Duodenal mucosa (tissue), 2 donors: ENCODE measurements at regions not wholly inside any gene's neighbourhood (a gene's known extent, or its start where the extent isn't known, plus 50 kb on each side); places are given as distances from the start of the nearest gene placed in this dataset.
"Not testable (repeated sequence)": the region's sequence is repeated elsewhere in the genome, so short reads cannot be mapped to it uniquely, and the experiment has no call there.

Source experiments
- H3K27ac ChIP-seq: one replicate; pipeline ENCODE4 v1.7.0; 2013; ENCODE audit warnings: low read depth, low read length
- H3K27me3 ChIP-seq, 2 donors: one replicate each; pipeline ENCODE4 v1.7.0; 2013; ENCODE audit warnings: low read length in 2 of 2, control low read depth in 1 of 2; ENCODE audit not compliant: insufficient read depth in 2 of 2, control insufficient read depth in 1 of 2
- H3K36me3 ChIP-seq, 2 donors: one replicate each; pipeline ENCODE4 v1.7.0; 2013; ENCODE audit warnings: low read length in 2 of 2, control low read depth in 1 of 2; ENCODE audit not compliant: insufficient read depth in 2 of 2, control insufficient read depth in 1 of 2
- H3K4me1 ChIP-seq, 2 donors: one replicate each; pipeline ENCODE4 v1.7.0; 2013; ENCODE audit warnings: low read length in 2 of 2, control low read depth in 1 of 2; ENCODE audit not compliant: insufficient read depth in 2 of 2, control insufficient read depth in 1 of 2
- H3K4me3 ChIP-seq, 2 donors: one replicate each; pipeline ENCODE4 v1.7.0; 2013; ENCODE audit warnings: low read length in 2 of 2, low read depth in 1 of 2
- H3K9ac ChIP-seq, 2 donors: one replicate each; pipeline ENCODE4 v1.7.0; 2013; ENCODE audit warnings: low read length in 2 of 2, low read depth in 1 of 2
- H3K9me3 ChIP-seq, 2 donors: one replicate each; pipeline ENCODE4 v1.7.0; 2013; ENCODE audit warnings: low read length in 2 of 2, control low read depth in 1 of 2; ENCODE audit not compliant: control insufficient read depth in 1 of 2

DNA sequence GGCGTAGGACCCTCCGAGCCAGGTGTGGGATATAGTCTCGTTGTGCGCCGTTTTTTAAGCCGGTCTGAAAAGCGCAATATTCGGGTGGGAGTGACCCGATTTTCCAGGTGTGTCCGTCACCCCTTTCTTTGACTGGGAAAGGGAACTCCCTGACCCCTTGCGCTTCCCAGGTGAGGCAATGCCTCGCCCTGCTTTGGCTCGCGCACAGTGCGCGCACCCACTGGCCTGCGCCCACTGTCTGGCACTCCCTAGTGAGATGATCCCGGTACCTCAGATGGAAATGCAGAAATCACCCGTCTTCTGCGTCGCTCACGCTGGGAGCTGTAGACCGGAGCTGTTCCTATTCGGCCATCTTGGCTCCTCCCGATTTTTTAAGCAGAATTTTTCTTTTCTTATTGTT, 323.9 kb downstream of the NUF2 start:
- H3K9me3 ChIP-seq, H3K9ac ChIP-seq, H3K27me3 ChIP-seq, H3K4me3 ChIP-seq, H3K36me3 ChIP-seq, H3K4me1 ChIP-seq, H3K27ac ChIP-seq: not testable (repeated sequence)

DNA sequence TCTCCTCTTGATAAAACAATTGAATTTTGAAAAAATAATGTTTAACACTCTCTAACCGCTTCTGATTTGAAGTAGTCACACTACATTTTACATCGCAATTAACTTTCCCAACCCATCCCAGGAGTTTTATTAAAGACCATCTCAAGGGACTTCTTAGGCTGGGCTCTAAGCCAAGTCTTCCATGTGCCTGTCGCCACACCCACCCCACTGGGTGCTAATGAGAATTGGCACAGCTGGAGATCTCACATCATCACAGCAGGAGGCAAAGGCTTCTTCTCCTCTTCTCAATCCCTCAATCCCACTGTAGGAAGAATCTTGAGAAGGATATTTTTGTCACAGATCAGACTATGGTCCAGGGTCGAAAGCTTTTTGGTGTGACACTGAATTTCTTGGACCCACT, 328.9 kb downstream of the NUF2 start:
- Histone ChIP-seq H3K27me3 (no peaks in the 10 kb centered on the region), H3K4me1 (no peaks in the 10 kb centered on the region), H3K4me3 (no peak overlapping the region), H3K36me3 (no peaks in the 10 kb centered on the region), H3K27ac (no peak overlapping the region), H3K9me3 (no peaks in the 10 kb centered on the region), H3K9ac (no peak overlapping the region)

DNA sequence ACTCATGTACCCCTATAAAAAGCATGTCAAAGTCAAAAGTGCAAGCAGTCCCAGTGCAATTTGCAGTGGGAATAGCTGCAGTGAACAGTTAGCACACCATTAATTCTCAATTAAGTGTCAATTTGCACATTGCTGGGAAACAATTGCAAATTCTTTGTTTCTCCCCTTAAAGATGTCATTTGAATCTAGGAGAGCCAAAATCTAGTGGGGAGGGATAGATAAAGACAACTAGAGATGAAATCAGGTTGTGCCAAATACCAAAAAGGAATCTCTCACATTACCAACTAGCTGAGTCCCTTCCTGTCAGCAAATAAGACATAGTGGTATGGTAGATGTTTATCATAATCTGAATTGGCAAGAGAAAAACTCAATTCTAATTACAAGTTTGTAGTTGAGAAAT, 330.7 kb downstream of the NUF2 start:
- no peak overlapping the region for H3K4me3 ChIP-seq
- no peak overlapping the region for H3K27ac ChIP-seq
- no peak overlapping the region for H3K9ac ChIP-seq
- no peaks in the 10 kb centered on the region for H3K9me3 ChIP-seq
- H3K36me3 ChIP-seq: no peaks in the 10 kb centered on the region
- no peaks in the 10 kb centered on the region for H3K27me3 ChIP-seq
- no peaks in the 10 kb centered on the region for H3K4me1 ChIP-seq

DNA sequence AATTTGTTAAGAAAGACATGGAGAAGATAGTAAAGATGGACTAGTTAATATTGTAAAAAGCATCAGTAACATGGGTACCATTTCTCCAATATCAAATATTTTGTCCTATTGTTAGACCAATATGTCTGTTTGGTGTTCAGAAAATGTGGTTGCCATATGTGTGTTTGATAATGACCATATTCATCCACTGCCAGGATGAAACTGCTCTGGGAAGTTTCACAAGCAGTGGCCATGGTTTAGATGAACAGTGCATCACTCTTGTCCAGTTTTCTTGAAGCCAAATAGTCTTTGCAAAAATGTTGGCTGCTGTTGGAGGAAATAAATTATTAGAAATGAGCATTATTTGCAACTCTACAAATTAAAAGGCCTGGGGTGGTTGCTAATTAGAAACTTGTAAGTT, 333.8 kb downstream of the NUF2 start:
- Histone ChIP-seq H3K9ac (no peak overlapping the region), H3K27ac (no peak overlapping the region), H3K27me3 (no peaks in the 10 kb centered on the region), H3K9me3 (no peaks in the 10 kb centered on the region), H3K36me3 (no peaks in the 10 kb centered on the region), H3K4me3 (no peak overlapping the region), H3K4me1 (no peaks in the 10 kb centered on the region)

DNA sequence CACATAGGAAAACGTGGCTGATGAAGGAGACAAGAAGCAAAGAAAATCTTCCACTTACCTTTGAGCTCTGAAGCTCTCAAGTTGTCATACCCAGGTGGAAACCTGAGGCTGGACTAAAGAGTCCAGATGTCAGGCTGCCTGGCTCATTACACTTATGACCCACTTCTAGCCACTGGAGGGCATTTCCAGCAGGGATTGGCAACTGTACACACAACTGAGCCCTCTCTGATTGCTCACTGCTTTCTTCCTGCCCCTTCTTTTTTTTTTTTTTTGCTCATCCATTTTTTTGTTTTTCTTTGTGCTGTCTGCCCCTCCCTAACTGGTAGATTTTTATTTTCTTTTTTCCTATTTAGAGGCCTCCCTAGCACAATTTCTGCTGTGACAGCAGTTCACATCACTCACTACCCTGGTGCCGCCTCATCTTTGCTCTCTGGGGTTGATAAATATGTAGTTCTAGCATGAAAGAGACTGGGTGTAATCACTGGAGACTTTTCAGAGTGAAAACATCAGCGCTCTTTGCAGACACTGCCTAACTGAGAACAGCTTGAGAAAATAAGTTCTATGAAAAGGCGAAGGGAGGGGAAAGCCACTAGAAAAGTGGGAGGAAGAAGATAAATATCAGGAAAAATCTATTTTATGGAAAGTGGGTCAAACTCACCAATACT, 334.5 kb downstream of the NUF2 start:
- Histone ChIP-seq H3K4me1 (no peaks in the 10 kb centered on the region), H3K36me3 (no peaks in the 10 kb centered on the region), H3K9ac (no peak overlapping the region), H3K9me3 (no peaks in the 10 kb centered on the region), H3K27me3 (no peaks in the 10 kb centered on the region), H3K27ac (no peak overlapping the region), H3K4me3 (no peak overlapping the region)

DNA sequence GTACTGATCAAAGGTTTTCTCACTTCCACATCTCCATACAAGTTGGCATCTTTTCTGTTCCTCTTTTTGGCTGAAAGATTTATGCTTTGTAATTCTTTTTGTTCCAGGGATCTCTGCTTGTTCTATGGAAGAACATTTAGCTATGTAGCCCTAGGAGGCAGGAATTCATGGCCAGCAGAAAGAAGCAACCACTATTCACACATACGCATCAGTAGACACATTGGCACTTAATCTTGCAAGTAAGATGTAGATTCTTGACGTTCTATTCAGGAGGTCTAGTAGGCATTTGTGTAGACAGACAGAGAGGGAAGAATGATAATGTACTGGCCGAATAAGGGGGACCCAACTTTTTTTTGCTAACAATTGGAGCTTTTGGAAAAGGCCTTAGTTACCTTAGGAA, 336.0 kb downstream of the NUF2 start:
- no peaks in the 10 kb centered on the region for H3K27me3 ChIP-seq
- no peaks in the 10 kb centered on the region for H3K36me3 ChIP-seq
- no peak overlapping the region for H3K9ac ChIP-seq
- no peaks in the 10 kb centered on the region for H3K9me3 ChIP-seq
- no peak overlapping the region for H3K27ac ChIP-seq
- H3K4me1 ChIP-seq: no peaks in the 10 kb centered on the region
- H3K4me3 ChIP-seq: no peak overlapping the region

DNA sequence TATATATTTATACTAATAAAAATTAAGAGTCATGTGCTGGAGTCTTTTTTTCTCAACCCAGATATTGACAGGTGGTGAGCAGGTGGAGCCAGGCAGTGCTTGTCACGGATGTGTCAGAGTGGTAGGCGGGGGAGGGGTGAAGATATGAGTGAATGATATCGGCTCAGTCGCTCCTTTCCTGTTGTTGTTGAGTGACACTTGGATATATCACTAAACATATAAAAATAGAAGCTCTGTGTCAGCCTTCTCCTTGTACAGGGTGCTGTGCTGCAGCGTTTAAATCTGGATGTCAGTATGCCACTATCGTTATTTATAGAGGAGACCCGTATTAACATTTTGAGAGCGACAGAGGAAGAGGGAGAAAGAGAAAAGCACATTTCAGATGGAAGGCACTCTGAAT, 339.6 kb downstream of the NUF2 start:
- no peak overlapping the region for H3K4me3 ChIP-seq
- no peak overlapping the region for H3K9ac ChIP-seq
- no peaks in the 10 kb centered on the region for H3K9me3 ChIP-seq
- no peaks in the 10 kb centered on the region for H3K27me3 ChIP-seq
- H3K27ac ChIP-seq: no peak overlapping the region
- no peaks in the 10 kb centered on the region for H3K4me1 ChIP-seq
- H3K36me3 ChIP-seq: no peaks in the 10 kb centered on the region

DNA sequence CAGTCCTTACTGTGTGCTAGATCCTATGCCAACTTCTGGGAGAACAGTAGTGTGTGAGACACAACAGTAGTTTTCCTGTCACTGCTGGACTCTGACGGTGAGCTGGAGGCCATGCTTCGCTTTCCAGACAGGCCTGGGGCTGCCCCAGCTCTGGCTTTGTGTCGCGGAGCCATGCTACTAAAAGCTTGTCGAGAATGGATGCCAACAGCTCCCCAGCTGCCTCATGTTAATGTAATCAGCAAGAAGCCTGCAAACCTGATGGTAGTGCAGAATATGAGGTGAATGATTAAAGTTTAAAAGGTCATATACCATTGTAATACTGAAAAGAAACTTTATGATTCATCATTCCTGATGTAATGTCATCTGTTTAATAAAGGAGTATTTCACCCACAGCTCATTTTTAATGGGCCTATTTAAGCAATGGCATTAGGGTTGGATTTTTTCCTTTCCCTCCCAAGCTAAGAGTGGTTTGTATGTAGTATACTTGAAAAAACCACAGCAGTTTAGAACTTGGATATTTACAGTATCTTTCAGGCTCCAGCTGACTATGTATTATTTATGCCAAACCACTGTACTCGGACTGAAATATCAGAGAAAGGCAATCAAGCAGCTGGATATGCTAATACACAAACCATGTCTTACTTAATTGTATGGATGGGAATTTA, 343.0 kb downstream of the NUF2 start:
- Histone ChIP-seq H3K27me3 (no peaks in the 10 kb centered on the region), H3K9ac (no peak overlapping the region), H3K4me1 (no peaks in the 10 kb centered on the region), H3K4me3 (no peak overlapping the region), H3K36me3 (no peaks in the 10 kb centered on the region), H3K27ac (no peak overlapping the region), H3K9me3 (no peaks in the 10 kb centered on the region)

DNA sequence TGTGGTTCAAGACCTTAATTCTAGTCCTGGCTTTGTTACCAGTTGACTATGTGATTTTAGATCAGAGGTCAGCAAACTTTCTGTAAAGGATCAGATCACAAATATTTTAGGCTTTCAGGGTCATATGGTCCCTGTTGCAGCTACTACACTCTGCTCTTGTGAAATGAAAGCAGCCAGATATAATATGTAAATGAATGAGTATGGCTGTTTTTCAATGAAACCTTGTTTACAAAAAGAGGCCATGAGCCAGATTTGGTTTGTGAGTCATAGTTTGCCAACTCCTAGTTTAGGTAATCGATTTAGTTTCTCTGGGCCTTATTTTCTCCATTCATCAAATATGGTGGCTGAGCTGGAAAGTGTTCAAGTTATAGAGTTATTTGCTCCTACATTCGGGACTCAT, 346.7 kb downstream of the NUF2 start:
- Histone ChIP-seq H3K4me3 (no peak overlapping the region), H3K36me3 (no peaks in the 10 kb centered on the region), H3K27ac (no peak overlapping the region), H3K27me3 (no peaks in the 10 kb centered on the region), H3K4me1 (no peaks in the 10 kb centered on the region), H3K9me3 (no peaks in the 10 kb centered on the region), H3K9ac (no peak overlapping the region)

DNA sequence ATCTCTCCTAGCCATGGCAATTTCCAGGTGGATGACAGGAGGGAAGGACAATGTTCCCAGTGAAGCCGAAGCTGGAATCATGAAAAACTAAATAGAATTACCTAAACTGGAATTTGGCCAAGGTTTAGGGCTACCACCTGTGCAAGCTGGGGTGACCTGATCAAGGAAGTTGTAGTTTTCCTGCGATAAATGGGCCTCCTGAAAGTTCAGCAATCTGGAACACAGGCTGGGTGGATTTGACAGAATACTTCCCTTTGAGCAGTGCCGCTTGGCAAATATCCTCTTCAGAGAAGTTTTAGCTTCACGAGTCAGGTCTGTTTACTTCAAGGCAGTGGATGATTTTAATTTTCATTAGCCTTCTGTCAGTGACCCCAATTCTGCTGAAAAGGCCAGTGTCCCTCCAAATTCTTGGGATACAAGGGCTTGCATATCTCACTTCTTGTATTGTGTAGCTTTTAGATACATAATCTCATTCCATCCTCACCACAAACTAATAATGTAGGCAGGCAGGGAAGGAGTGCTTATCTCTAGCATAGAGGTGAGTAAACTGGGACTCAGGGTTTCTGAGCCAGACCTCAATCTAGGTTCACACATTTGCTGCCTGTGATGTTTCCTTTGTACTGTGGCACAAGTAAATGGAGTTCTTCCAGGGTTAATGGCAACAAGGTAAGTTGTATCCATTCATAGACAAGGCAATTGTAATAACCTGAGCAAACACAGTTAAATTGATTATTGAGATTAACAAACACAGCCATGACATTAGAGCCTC, 349.4 kb downstream of the NUF2 start:
- no peaks in the 10 kb centered on the region for H3K27me3 ChIP-seq
- H3K4me1 ChIP-seq: no peaks in the 10 kb centered on the region
- no peaks in the 10 kb centered on the region for H3K9me3 ChIP-seq
- no peaks in the 10 kb centered on the region for H3K36me3 ChIP-seq
- H3K27ac ChIP-seq: no peak overlapping the region
- no peak overlapping the region for H3K9ac ChIP-seq
- H3K4me3 ChIP-seq: no peak overlapping the region
